OCI-LY3 (cell line): ENCODE measurements at regions not wholly inside any gene's neighbourhood (a gene's known extent, or its start where the extent isn't known, plus 50 kb on each side); places are given as distances from the start of the nearest gene placed in this dataset.

Experiments
- H2AFZ ChIP-seq: fragments of 200-600, 300-600 bp; shearing (Covaris generic); 2 replicates; pipeline ENCODE4 v1.6.0; 2014; ENCODE audit warnings: antibody characterized with exemption, low read depth, low read length
- H3K27ac ChIP-seq: fragments of 200-600, 300-600 bp; sonication (generic); 2 replicates; pipeline ENCODE4 v1.5.1; 2014; ENCODE audit warnings: mild to moderate bottlenecking, low read length, moderate library complexity, mixed read lengths
- H3K27me3 ChIP-seq: fragments of 200-600, 300-600 bp; sonication (generic); 2 replicates; pipeline ENCODE4 v1.6.1; 2014; ENCODE audit warnings: low read depth, low read length, mixed read lengths
- H3K36me3 ChIP-seq: fragments of 200-600, 300-600 bp; sonication (generic); replicated peaks from 2 replicates; pipeline ENCODE3; 2014; ENCODE audit warnings: low read depth, low read length, mixed read lengths
- H3K4me1 ChIP-seq: fragments of 300-600, 200-600 bp; sonication (generic); 2 replicates; pipeline ENCODE4 v1.6.1; 2014; ENCODE audit warnings: low read length, mixed read lengths
- H3K4me2 ChIP-seq: fragments of 200-600, 300-600 bp; sonication (generic); 2 replicates; pipeline ENCODE4 v1.6.1; 2014; ENCODE audit warnings: low read length, mixed read lengths
- H3K4me3 ChIP-seq: fragments of 300-600, 200-600 bp; sonication (generic); 2 replicates; pipeline ENCODE4 v1.5.1; 2014; ENCODE audit warnings: antibody characterized with exemption, mild to moderate bottlenecking, low read length, moderate library complexity
- H3K79me2 ChIP-seq: fragments of 300-600, 200-600 bp; shearing (Covaris generic); 2 replicates; pipeline ENCODE4 v1.6.1; 2014; ENCODE audit warnings: mild to moderate bottlenecking, low read length, mixed read lengths
- H3K9ac ChIP-seq: fragments of 300-600, 200-600 bp; shearing (Covaris generic); 2 replicates; pipeline ENCODE4 v1.6.0; 2014; ENCODE audit warnings: mild to moderate bottlenecking, low read length, moderate library complexity
- H3K9me3 ChIP-seq: fragments of 200-600, 300-600 bp; shearing (Covaris generic); 2 replicates; pipeline ENCODE4 v1.6.1; 2014; ENCODE audit warnings: low read length, mixed read lengths; ENCODE audit not compliant: insufficient read depth
- H4K20me1 ChIP-seq: fragments of 200-600, 300-600 bp; sonication (generic); 2 replicates; pipeline ENCODE4 v1.6.1; 2016; ENCODE audit warnings: low read length, mixed read lengths; ENCODE audit not compliant: insufficient read depth
- EZH2phosphoT487 ChIP-seq: fragments of 200-600 bp; shearing (Covaris generic); IDR thresholded peaks from 2 replicates; pipeline ENCODE4 v1.6.1; 2018; ENCODE audit warnings: antibody characterized with exemption, mixed run types, low read depth
- TF ChIP-seq, protein P1 (sequence below): fragments of 200-600, 300-600 bp; sonication (generic); IDR thresholded peaks from 2 replicates; pipeline ENCODE4 v1.5.1; 2014; ENCODE audit warnings: antibody characterized with exemption, low read length, low read depth

- TF ChIP-seq, protein P1, sequence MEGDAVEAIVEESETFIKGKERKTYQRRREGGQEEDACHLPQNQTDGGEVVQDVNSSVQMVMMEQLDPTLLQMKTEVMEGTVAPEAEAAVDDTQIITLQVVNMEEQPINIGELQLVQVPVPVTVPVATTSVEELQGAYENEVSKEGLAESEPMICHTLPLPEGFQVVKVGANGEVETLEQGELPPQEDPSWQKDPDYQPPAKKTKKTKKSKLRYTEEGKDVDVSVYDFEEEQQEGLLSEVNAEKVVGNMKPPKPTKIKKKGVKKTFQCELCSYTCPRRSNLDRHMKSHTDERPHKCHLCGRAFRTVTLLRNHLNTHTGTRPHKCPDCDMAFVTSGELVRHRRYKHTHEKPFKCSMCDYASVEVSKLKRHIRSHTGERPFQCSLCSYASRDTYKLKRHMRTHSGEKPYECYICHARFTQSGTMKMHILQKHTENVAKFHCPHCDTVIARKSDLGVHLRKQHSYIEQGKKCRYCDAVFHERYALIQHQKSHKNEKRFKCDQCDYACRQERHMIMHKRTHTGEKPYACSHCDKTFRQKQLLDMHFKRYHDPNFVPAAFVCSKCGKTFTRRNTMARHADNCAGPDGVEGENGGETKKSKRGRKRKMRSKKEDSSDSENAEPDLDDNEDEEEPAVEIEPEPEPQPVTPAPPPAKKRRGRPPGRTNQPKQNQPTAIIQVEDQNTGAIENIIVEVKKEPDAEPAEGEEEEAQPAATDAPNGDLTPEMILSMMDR: no peak
- TF ChIP-seq EZH2phosphoT487: no peak
- no peak overlapping the region for H3K9ac ChIP-seq
- no peaks in the 10 kb centered on the region; the same call in 1 of the 2 replicates for H3K27me3 ChIP-seq
Observed at GRCh38 chr22:17318817-17319216, 50.4 kb upstream of the CECR2 start.

DNA sequence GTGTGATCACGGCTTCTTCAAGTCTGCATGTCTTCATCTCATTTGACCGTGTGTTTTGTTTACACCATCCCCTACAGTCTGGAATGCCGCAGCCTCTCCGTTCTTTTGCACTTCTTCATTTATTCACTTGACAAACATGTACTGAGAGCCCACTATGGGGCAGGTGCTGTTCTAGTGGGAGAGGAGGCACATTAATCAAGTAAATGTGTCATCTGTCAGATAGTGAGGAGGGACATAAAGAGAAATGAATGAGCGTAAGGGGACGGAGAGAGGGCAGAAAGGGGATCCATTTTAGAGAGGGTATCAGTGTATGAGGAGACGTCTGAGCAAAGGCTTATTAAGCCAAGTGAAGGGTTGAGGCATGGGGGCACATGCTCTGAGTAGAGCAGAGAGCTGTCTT, 54.0 kb upstream of the CECR2 start:
- no peak overlapping the region for H3K9ac ChIP-seq
- H3K27me3 ChIP-seq: no peaks in the 10 kb centered on the region; the same call in 1 of the 2 replicates
- no peaks in the 10 kb centered on the region for H3K9me3 ChIP-seq
- no peak overlapping the region for H3K4me3 ChIP-seq
- H3K4me1 ChIP-seq: peaks cover 4% of the 10 kb centered on the region
- H3K36me3 ChIP-seq: no peaks in the 10 kb centered on the region
- no peaks in the 10 kb centered on the region for H3K79me2 ChIP-seq
- TF ChIP-seq EZH2phosphoT487: no peak
- TF ChIP-seq, protein P1: no peak
- H3K4me2 ChIP-seq: no peak overlapping the region
- no peak overlapping the region for H2AFZ ChIP-seq
- no peak overlapping the region for H3K27ac ChIP-seq
- no peaks in the 10 kb centered on the region for H4K20me1 ChIP-seq

More at GRCh38 chr22:17318817-17319216, 50.4 kb upstream of the CECR2 start:
- H2AFZ ChIP-seq: no peak overlapping the region
- no peaks in the 10 kb centered on the region for H4K20me1 ChIP-seq
- no peaks in the 10 kb centered on the region for H3K79me2 ChIP-seq
- no peak overlapping the region for H3K4me2 ChIP-seq
- H3K36me3 ChIP-seq: no peaks in the 10 kb centered on the region
- no peaks in the 10 kb centered on the region for H3K9me3 ChIP-seq
- peaks cover 4% of the 10 kb centered on the region for H3K4me1 ChIP-seq
- H3K4me3 ChIP-seq: no peak overlapping the region
- H3K27ac ChIP-seq: no peak overlapping the region

- H3K9ac ChIP-seq: no peak overlapping the region
- no peak for TF ChIP-seq EZH2phosphoT487
- TF ChIP-seq, protein P1: no peak
- no peak overlapping the region for H3K4me2 ChIP-seq
- no peaks in the 10 kb centered on the region for H3K9me3 ChIP-seq
- no peak overlapping the region for H3K4me3 ChIP-seq
- no peaks in the 10 kb centered on the region for H4K20me1 ChIP-seq
- no peaks in the 10 kb centered on the region; the same call in 1 of the 2 replicates for H3K27me3 ChIP-seq
- peaks cover 4% of the 10 kb centered on the region for H3K4me1 ChIP-seq
- no peak overlapping the region for H2AFZ ChIP-seq
- H3K36me3 ChIP-seq: no peaks in the 10 kb centered on the region
- H3K79me2 ChIP-seq: no peaks in the 10 kb centered on the region
- H3K27ac ChIP-seq: no peak overlapping the region
Observed at GRCh38 chr22:17314487-17314886, 54.8 kb upstream of the CECR2 start.

GRCh38 chr22:17313626-17314025, 55.6 kb upstream of the CECR2 start:
- H3K4me3 ChIP-seq: no peak overlapping the region
- H2AFZ ChIP-seq: no peak overlapping the region
- no peaks in the 10 kb centered on the region for H3K79me2 ChIP-seq
- no peak overlapping the region for H3K9ac ChIP-seq
- H3K36me3 ChIP-seq: no peaks in the 10 kb centered on the region
- no peaks in the 10 kb centered on the region; the same call in 1 of the 2 replicates for H3K27me3 ChIP-seq
- H3K27ac ChIP-seq: no peak overlapping the region
- H3K4me1 ChIP-seq: peaks cover 4% of the 10 kb centered on the region
- no peaks in the 10 kb centered on the region for H4K20me1 ChIP-seq
- no peak overlapping the region for H3K4me2 ChIP-seq
- no peak for TF ChIP-seq EZH2phosphoT487
- TF ChIP-seq, protein P1: no peak
- H3K9me3 ChIP-seq: no peaks in the 10 kb centered on the region
